IPS DF 6.9 (cell line): ENCODE measurements at regions not wholly inside any gene's neighbourhood (a gene's known extent, or its start where the extent isn't known, plus 50 kb on each side); places are given as distances from the start of the nearest gene placed in this dataset.

Experiments used
- DNase-seq: peaks from one replicate; pipeline ENCODE4 v3.0.0-alpha.2; 2013; ENCODE audit warnings: low read depth, low spot score
- H3K27ac ChIP-seq: one replicate; pipeline ENCODE4 v1.5.1; 2013; ENCODE audit warnings: low read length, control low read depth
- H3K27me3 ChIP-seq: 2 replicates; pipeline ENCODE4 v1.6.1; 2013; ENCODE audit warnings: mild to moderate bottlenecking, low read length; ENCODE audit not compliant: control insufficient read depth, insufficient read depth
- H3K36me3 ChIP-seq: 2 replicates; pipeline ENCODE4 v1.6.1; 2013; ENCODE audit warnings: low read length; ENCODE audit not compliant: control insufficient read depth, insufficient read depth
- H3K4me1 ChIP-seq: 2 replicates; pipeline ENCODE4 v1.6.1; 2013; ENCODE audit warnings: low read length; ENCODE audit not compliant: control insufficient read depth, insufficient read depth
- H3K4me3 ChIP-seq: 2 replicates; pipeline ENCODE4 v1.5.1; 2013; ENCODE audit warnings: mild to moderate bottlenecking, low read length
- H3K9me3 ChIP-seq: 2 replicates; pipeline ENCODE4 v1.6.1; 2013; ENCODE audit warnings: low read length, inconsistent platforms; ENCODE audit not compliant: control insufficient read depth, insufficient read depth
- WGBS: extraction: QIAGEN DNeasy Blood & Tissue Kit; methylation state at CpG from one replicate; pipeline ENCODE4 v1.1.7; 2013; ENCODE audit warnings: mixed read lengths, missing lambda C conversion rate; ENCODE audit not compliant: insufficient read length, insufficient coverage; 5-methylcytosine and 5-hydroxymethylcytosine counted together

- no peaks in the 10 kb centered on the region for H3K27me3 ChIP-seq
- no CpG with 5 or more reads among the region's 2 CpGs for WGBS
- H3K36me3 ChIP-seq, result no peaks in the 10 kb centered on the region
- DNase-seq, result no peak
- H3K4me1 ChIP-seq, result no peaks in the 10 kb centered on the region
- no peak overlapping the region for H3K27ac ChIP-seq
- H3K4me3 ChIP-seq, result no peak overlapping the region
- no peaks in the 10 kb centered on the region for H3K9me3 ChIP-seq
These were observed 122.9 kb downstream of the SAMD9 start for GRCh38 chr7:92994901-92995300.

DNA sequence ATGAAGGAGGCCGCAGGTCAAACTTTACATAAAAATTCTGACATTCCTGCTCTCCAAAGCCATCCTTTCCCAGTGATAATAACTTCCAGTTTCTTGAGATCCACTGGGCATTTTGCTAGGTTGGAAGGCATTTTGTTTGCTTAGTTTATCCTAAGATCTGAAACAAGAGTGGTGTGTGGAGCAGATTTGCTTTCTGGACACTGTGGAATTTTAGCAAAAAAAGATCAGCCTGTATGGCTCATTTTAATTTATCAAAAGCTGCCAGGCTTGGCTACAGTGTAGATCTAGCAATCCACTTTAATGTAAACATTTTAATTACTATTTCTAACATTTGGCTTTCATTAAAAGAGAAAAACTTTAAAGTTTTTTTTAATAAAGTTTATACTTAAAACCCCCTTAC is 124.8 kb downstream of the SAMD9 start:
- WGBS, result no CpG with 5 or more reads among the region's 1 CpG
- Histone ChIP-seq H3K27ac (no peak overlapping the region), H3K27me3 (no peaks in the 10 kb centered on the region), H3K9me3 (no peaks in the 10 kb centered on the region), H3K4me1 (no peaks in the 10 kb centered on the region), H3K4me3 (no peak overlapping the region), H3K36me3 (no peaks in the 10 kb centered on the region)
- no peak for DNase-seq

DNA sequence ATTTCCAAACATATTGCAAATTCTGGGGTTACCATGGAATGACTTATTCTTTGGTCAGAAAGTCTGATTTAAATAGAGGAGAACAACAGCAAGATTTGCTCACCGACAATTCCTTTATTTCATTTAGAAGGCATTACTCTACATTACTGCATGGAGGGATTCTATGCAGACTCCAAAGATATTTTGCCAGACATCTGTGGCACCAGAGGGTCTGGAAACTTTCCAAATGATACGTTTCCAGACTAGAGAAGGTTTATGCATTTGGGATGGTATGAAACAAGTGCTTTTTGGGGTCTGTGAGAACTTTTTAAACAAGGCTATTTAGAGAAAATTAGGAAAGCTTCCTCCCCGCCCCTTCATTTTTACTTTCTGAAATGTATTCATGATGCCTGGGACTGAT is 125.3 kb downstream of the SAMD9 start:
- Histone ChIP-seq H3K9me3 (no peaks in the 10 kb centered on the region), H3K36me3 (no peaks in the 10 kb centered on the region), H3K27ac (no peak overlapping the region), H3K4me1 (no peaks in the 10 kb centered on the region), H3K27me3 (no peaks in the 10 kb centered on the region), H3K4me3 (no peak overlapping the region)
- no peak for DNase-seq
- no CpG with 5 or more reads among the region's 3 CpGs for WGBS

DNA sequence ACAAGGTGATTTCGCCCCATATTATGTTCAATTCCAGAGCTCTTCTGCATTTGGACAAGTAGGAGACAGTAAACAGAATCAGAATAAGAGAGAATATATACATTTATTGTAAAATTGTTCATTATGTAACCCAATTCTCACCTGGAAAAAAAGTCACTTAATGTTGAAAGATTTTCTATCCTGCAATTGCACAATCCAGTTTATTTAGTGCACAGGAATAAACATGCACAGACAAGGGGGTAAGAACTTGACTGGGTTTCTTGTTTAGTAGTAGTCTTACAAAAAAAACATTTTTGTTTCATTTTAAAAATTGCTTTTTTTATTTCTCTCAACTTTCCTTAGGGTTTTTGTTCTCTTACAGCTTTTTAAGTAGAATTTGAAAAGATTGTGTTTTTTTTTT is 126.6 kb downstream of the SAMD9 start:
- Histone ChIP-seq H3K4me3 (no peak overlapping the region), H3K4me1 (no peaks in the 10 kb centered on the region), H3K36me3 (no peaks in the 10 kb centered on the region), H3K9me3 (no peaks in the 10 kb centered on the region), H3K27ac (no peak overlapping the region), H3K27me3 (no peaks in the 10 kb centered on the region)
- DNase-seq, result no peak
- WGBS, result no CpG with 5 or more reads among the region's 1 CpG

DNA sequence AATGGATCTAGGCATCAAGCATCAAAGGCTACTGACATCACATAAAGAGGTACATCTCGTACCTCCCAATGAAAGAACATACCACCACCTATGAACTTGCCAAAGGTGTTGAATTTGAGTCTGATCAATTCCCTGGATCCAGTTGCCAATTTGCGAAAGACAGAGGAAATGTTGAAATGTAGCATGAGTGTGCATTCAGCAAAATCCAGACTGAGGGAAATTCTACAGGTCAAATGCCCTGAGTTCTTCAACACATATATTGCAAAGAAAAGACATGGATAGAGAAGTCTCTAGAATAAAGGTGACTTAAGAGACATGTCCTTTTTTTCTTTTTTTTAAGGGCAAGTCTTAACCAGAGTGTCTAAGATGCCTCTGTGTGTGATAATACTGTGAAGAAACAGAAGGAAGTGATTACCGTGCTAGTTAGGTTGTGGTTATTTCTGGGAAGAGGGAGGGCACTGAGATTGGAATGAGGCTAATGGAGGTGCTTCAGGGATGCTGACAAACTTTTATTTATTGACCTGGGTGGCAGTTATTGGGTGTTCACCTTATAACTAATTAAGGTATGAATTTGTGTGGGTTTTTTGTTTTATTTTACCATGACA is 128.7 kb downstream of the SAMD9 start:
- no CpG with 5 or more reads among the region's 3 CpGs for WGBS
- Histone ChIP-seq H3K9me3 (no peaks in the 10 kb centered on the region), H3K27ac (no peak overlapping the region), H3K36me3 (no peaks in the 10 kb centered on the region), H3K4me3 (no peak overlapping the region), H3K4me1 (no peaks in the 10 kb centered on the region), H3K27me3 (no peaks in the 10 kb centered on the region)
- no peak for DNase-seq

- no peaks in the 10 kb centered on the region for H3K4me1 ChIP-seq
- H3K4me3 ChIP-seq, result no peak overlapping the region
- peak; percentile 20 for DNase-seq
- no peaks in the 10 kb centered on the region for H3K36me3 ChIP-seq
- H3K9me3 ChIP-seq, result no peaks in the 10 kb centered on the region
- H3K27me3 ChIP-seq, result no peaks in the 10 kb centered on the region
- H3K27ac ChIP-seq, result no peak overlapping the region
These were observed 129.7 kb downstream of the SAMD9 start for GRCh38 chr7:92988051-92988450.

DNA sequence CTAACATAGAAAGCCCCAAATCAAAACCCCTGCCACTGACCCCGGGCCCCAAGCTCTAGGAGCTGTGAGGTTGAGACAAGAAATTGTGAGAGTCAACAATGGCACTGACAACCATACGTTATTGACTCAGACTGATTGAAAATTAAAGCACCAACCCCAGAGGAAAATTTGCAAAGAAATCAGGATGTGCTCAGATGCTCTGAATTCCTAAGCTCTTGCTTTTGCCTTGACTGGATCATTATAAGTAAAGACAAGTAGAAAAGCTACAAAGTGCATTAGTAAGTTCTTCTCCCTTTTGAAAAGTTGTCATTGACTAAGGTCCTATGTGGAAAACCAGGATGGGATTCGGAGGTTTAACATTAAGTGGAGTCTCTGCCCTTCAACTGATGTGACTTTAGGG is 130.2 kb downstream of the SAMD9 start:
- Histone ChIP-seq H3K4me3 (no peak overlapping the region), H3K36me3 (no peaks in the 10 kb centered on the region), H3K27me3 (no peaks in the 10 kb centered on the region), H3K27ac (no peak overlapping the region), H3K4me1 (no peaks in the 10 kb centered on the region), H3K9me3 (no peaks in the 10 kb centered on the region)
- no peak for DNase-seq
- WGBS, result no CpG with 5 or more reads among the region's 3 CpGs

- Histone ChIP-seq H3K27ac (no peak overlapping the region), H3K4me1 (no peaks in the 10 kb centered on the region), H3K27me3 (no peaks in the 10 kb centered on the region), H3K9me3 (no peaks in the 10 kb centered on the region), H3K36me3 (no peaks in the 10 kb centered on the region), H3K4me3 (no peak overlapping the region)
- no peak for DNase-seq
These were observed 130.7 kb downstream of the SAMD9 start for GRCh38 chr7:92987095-92987494.

DNA sequence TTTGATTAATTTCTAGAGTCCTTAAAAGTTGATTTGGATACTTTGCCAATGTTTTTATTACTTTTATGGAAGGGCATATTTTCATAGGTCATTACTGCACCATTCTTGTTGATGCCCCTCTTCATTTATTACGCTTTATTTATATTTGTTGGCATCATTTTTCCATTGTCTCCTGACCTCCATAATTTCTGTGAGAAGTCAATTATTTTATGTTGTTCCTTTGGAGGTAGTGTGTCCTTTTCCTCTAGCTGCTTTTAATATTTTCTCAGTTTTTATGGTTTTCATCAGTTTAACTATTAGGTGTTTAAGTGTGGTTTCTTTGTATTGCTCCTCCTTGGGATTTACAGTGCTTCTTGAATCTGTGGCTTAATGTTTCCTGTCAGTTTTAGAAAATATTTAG is 134.9 kb downstream of the SAMD9 start:
- no peaks in the 10 kb centered on the region for H3K4me1 ChIP-seq
- no peak overlapping the region for H3K27ac ChIP-seq
- no peak for DNase-seq
- H3K36me3 ChIP-seq, result no peaks in the 10 kb centered on the region
- no peaks in the 10 kb centered on the region for H3K27me3 ChIP-seq
- no peaks in the 10 kb centered on the region for H3K9me3 ChIP-seq
- no peak overlapping the region for H3K4me3 ChIP-seq
- no CpG with 5 or more reads among the region's 1 CpG for WGBS

DNA sequence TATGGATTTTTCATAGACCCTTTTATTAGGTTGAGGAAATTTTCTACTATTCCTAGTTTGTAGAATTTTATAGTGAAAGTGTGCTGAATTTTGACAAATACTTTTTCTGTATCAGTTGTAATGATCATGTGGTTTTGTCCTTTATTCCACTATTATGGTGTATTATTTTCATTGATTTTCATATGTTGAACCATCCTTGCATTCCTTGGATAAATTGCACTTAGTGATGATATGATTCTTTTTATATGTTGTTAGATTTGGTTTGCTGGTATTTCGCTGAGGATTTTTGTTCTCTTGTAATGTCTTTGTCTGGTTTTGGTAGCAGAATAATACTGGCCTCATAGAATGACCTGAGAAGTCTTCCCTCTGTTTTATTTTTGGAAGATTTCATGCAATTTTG is 140.6 kb upstream of the CDK6 start:
- no peaks in the 10 kb centered on the region for H3K4me1 ChIP-seq
- no peak overlapping the region for H3K4me3 ChIP-seq
- H3K27me3 ChIP-seq, result no peaks in the 10 kb centered on the region
- no CpG with 5 or more reads among the region's 1 CpG for WGBS
- no peak for DNase-seq
- H3K36me3 ChIP-seq, result no peaks in the 10 kb centered on the region
- no peak overlapping the region for H3K27ac ChIP-seq
- no peaks in the 10 kb centered on the region for H3K9me3 ChIP-seq

GRCh38 chr7:92973974-92974373 is 137.6 kb upstream of the CDK6 start:
- Histone ChIP-seq H3K36me3 (no peaks in the 10 kb centered on the region), H3K27me3 (no peaks in the 10 kb centered on the region), H3K4me3 (no peak overlapping the region), H3K9me3 (no peaks in the 10 kb centered on the region), H3K4me1 (no peaks in the 10 kb centered on the region), H3K27ac (no peak overlapping the region)
- WGBS, result no CpG with 5 or more reads among the region's 2 CpGs
- no peak for DNase-seq
